ENCODE measurements at regions not wholly inside any gene's neighbourhood (a gene's known extent, or its start where the extent isn't known, plus 50 kb on each side); places are given as distances from the start of the nearest gene placed in this dataset.

DNA sequence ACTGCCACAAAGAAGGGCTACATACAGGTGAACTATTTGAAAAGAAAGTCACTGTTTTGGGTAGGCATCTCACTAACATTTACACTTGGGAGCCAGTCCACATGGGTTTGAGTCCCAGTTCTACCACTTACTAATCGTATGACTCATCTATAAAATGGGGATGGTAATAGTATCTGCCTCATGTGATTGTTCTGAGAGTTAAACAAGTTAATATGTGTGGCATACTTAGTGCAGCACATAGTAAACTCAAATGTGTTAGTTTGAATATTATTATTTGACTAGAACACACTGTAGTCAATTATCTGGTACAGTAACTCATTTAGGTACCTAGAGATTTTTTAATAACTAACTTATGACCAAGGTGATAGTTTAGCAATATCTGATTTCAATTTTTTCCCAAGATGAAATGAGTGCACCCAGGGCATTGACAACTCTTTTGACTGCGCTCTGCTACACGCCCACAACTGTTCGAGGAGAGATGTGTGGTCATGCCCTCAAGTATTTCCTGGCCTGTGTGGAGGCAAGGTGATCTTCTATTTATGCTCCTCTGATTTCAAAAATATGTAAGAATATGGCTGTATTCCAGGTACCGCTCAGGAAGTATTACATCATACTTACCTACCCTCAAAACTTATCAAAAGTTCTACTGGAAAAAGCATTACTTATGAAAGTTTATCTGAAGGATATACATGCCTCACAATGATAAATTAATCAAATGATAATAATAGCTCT lies 210.6 kb upstream of the EGLN3 start:
- H3K9ac ChIP-seq (ENCODE audit: control insufficient read depth, extremely low read depth, insufficient read depth, low read length) = peak overlapping the region; percentile 4
- peak; percentile 64 for DNase-seq (ENCODE audit: low read depth, low spot score)
- dilution Hi-C loops (cut with MboI; ENCODE audit: extremely low pct_ligation_motif_present, low sequenced_read_pairs) = no loop called here
- H2AFZ ChIP-seq (ENCODE audit: control insufficient read depth, low read length) = no peak overlapping the region
- H3K4me2 ChIP-seq (ENCODE audit: control insufficient read depth, extremely low read depth, insufficient read depth, low read depth, low read length) = peak overlapping the region; percentile 57
- no peaks in the 10 kb centered on the region for H4K20me1 ChIP-seq (ENCODE audit: control insufficient read depth, extremely low read depth, insufficient read depth, low read length)
- H3K9me1 ChIP-seq (ENCODE audit: control insufficient read depth, extremely low read depth, insufficient read depth, low read length) = no peaks in the 10 kb centered on the region
- no peak for TF ChIP-seq EZH2 (IDR thresholded peaks at IDR 0.05; ENCODE audit: low read length)
- TF ChIP-seq, protein P1, sequence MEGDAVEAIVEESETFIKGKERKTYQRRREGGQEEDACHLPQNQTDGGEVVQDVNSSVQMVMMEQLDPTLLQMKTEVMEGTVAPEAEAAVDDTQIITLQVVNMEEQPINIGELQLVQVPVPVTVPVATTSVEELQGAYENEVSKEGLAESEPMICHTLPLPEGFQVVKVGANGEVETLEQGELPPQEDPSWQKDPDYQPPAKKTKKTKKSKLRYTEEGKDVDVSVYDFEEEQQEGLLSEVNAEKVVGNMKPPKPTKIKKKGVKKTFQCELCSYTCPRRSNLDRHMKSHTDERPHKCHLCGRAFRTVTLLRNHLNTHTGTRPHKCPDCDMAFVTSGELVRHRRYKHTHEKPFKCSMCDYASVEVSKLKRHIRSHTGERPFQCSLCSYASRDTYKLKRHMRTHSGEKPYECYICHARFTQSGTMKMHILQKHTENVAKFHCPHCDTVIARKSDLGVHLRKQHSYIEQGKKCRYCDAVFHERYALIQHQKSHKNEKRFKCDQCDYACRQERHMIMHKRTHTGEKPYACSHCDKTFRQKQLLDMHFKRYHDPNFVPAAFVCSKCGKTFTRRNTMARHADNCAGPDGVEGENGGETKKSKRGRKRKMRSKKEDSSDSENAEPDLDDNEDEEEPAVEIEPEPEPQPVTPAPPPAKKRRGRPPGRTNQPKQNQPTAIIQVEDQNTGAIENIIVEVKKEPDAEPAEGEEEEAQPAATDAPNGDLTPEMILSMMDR (optimal IDR thresholded peaks at IDR 0.05 in 1 of 3, IDR thresholded peaks at IDR 0.05 in 1 of 3, conservative IDR thresholded peaks at IDR 0.05 in 1 of 3; ENCODE audit: extremely low read depth in 1 of 3, insufficient read depth in 2 of 3, low read length in 3 of 3) = no peak
- H3K4me1 ChIP-seq (ENCODE audit: control insufficient read depth, extremely low read depth, insufficient read depth, low read length) = peaks cover 22% of the 10 kb centered on the region
- H3K27me3 ChIP-seq (ENCODE audit: control insufficient read depth, extremely low read depth, insufficient read depth, low read length) = no peaks in the 10 kb centered on the region
- H3K4me3 ChIP-seq (ENCODE audit: control insufficient read depth in 2 of 3, extremely low read depth in 1 of 3, insufficient read depth in 2 of 3, low read depth in 1 of 3, low read length in 3 of 3) = peak overlapping the region in 1 of 3 experiments; percentile 12
- FAIRE-seq = peak; percentile 91
- H3K79me2 ChIP-seq (ENCODE audit: control insufficient read depth, insufficient read depth, low read length) = no peaks in the 10 kb centered on the region
- H3K27ac ChIP-seq (ENCODE audit: control insufficient read depth, insufficient read depth, low read length) = peak overlapping the region; percentile 62
- H3K9me3 ChIP-seq (ENCODE audit: control insufficient read depth, low read depth, low read length) = no peaks in the 10 kb centered on the region
- H3K36me3 ChIP-seq (ENCODE audit: control insufficient read depth in 2 of 2, extremely low read depth in 1 of 2, insufficient read depth in 2 of 2, low read length in 2 of 2) = no peaks in the 10 kb centered on the region

DNA sequence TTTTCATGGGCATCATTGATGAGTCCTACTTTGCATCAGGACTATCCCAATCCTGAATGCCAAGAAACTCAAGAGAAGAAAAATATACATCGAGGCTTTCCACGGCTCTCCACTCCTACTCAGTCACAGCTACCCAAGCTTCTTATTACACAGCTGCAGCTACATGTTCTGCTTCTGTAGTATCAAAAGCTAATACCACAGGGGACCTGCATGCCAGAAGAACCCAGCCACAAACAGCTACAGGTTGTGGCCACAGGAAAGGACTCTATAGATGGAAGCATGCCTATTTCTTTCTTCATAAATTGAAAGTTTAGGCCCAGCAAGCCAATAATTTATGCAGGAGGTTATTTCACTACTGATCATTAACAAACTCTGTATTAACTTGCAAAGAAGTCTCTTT lies 209.7 kb upstream of the EGLN3 start:
- H3K4me1 ChIP-seq (ENCODE audit: control insufficient read depth, extremely low read depth, insufficient read depth, low read length) = peaks cover 22% of the 10 kb centered on the region
- FAIRE-seq = no peak
- no peaks in the 10 kb centered on the region for H3K79me2 ChIP-seq (ENCODE audit: control insufficient read depth, insufficient read depth, low read length)
- TF ChIP-seq EZH2 (IDR thresholded peaks at IDR 0.05; ENCODE audit: low read length) = no peak
- TF ChIP-seq, protein P1 (optimal IDR thresholded peaks at IDR 0.05 in 1 of 3, IDR thresholded peaks at IDR 0.05 in 1 of 3, conservative IDR thresholded peaks at IDR 0.05 in 1 of 3; ENCODE audit: extremely low read depth in 1 of 3, insufficient read depth in 2 of 3, low read length in 3 of 3) = no peak
- DNase-seq (ENCODE audit: low read depth, low spot score) = no peak
- H3K9me1 ChIP-seq (ENCODE audit: control insufficient read depth, extremely low read depth, insufficient read depth, low read length) = no peaks in the 10 kb centered on the region
- dilution Hi-C loops (cut with MboI; ENCODE audit: extremely low pct_ligation_motif_present, low sequenced_read_pairs) = no loop called here
- no peaks in the 10 kb centered on the region for H3K27me3 ChIP-seq (ENCODE audit: control insufficient read depth, extremely low read depth, insufficient read depth, low read length)
- H2AFZ ChIP-seq (ENCODE audit: control insufficient read depth, low read length) = no peak overlapping the region
- H4K20me1 ChIP-seq (ENCODE audit: control insufficient read depth, extremely low read depth, insufficient read depth, low read length) = no peaks in the 10 kb centered on the region
- H3K9ac ChIP-seq (ENCODE audit: control insufficient read depth, extremely low read depth, insufficient read depth, low read length) = no peak overlapping the region
- no peaks in the 10 kb centered on the region for H3K9me3 ChIP-seq (ENCODE audit: control insufficient read depth, low read depth, low read length)
- no peaks in the 10 kb centered on the region for H3K36me3 ChIP-seq (ENCODE audit: control insufficient read depth in 2 of 2, extremely low read depth in 1 of 2, insufficient read depth in 2 of 2, low read length in 2 of 2)
- no peak overlapping the region for H3K4me2 ChIP-seq (ENCODE audit: control insufficient read depth, extremely low read depth, insufficient read depth, low read depth, low read length)
- H3K4me3 ChIP-seq (ENCODE audit: control insufficient read depth in 2 of 3, extremely low read depth in 1 of 3, insufficient read depth in 2 of 3, low read depth in 1 of 3, low read length in 3 of 3) = no peak overlapping the region
- no peak overlapping the region for H3K27ac ChIP-seq (ENCODE audit: control insufficient read depth, insufficient read depth, low read length)

Measured in keratinocyte (primary cell).